CD4-positive, alpha-beta T cell treated with Interferon alpha-2 for 1 hour (primary cell): ENCODE measurements at regions not wholly inside any gene's neighbourhood (a gene's known extent, or its start where the extent isn't known, plus 50 kb on each side); places are given as distances from the start of the nearest gene placed in this dataset.

Experiments
- DNase-seq, 2 donors: peaks; one replicate each; pipeline ENCODE4 v3.0.0-alpha.2; 2020 to 2022

GRCh38 chr20:24098886-24099285 lies 110.3 kb upstream of the GGTLC1 start:
- DNase-seq = no peak

- DNase-seq = no peak
Measured at GRCh38 chr20:24097506-24098245, 109.1 kb upstream of the GGTLC1 start.

- no peak for DNase-seq
Measured at GRCh38 chr20:24096864-24097450, 108.4 kb upstream of the GGTLC1 start.

- no peak for DNase-seq
Measured at GRCh38 chr20:24096264-24096663, 107.7 kb upstream of the GGTLC1 start.

- no peak for DNase-seq
Measured at GRCh38 chr20:24095756-24096155, 107.2 kb upstream of the GGTLC1 start.

GRCh38 chr20:24095303-24095702 lies 106.7 kb upstream of the GGTLC1 start:
- no peak for DNase-seq

- no peak for DNase-seq
Measured at GRCh38 chr20:24089576-24089975, 101.0 kb upstream of the GGTLC1 start.

GRCh38 chr20:24086121-24086520 lies 97.5 kb upstream of the GGTLC1 start:
- DNase-seq = no peak

GRCh38 chr20:24084281-24084680 lies 95.7 kb upstream of the GGTLC1 start:
- DNase-seq = no peak

GRCh38 chr20:24081077-24081476 lies 92.5 kb upstream of the GGTLC1 start:
- no peak for DNase-seq

GRCh38 chr20:24079661-24080412 lies 91.3 kb upstream of the GGTLC1 start:
- no peak for DNase-seq

- DNase-seq = no peak
Measured at GRCh38 chr20:24077145-24077544, 88.6 kb upstream of the GGTLC1 start.

- no peak for DNase-seq
Measured at GRCh38 chr20:24070679-24071078, 82.1 kb upstream of the GGTLC1 start.

GRCh38 chr20:24066076-24066700 lies 77.6 kb upstream of the GGTLC1 start:
- DNase-seq = peak in 1 of 2 donors; percentile 42

- DNase-seq = no peak
Measured at GRCh38 chr20:24064915-24065314, 76.3 kb upstream of the GGTLC1 start.

- no peak for DNase-seq
Measured at GRCh38 chr20:24064092-24064491, 75.5 kb upstream of the GGTLC1 start.

GRCh38 chr20:24063100-24063499 lies 74.5 kb upstream of the GGTLC1 start:
- no peak for DNase-seq

GRCh38 chr20:24060851-24061590 lies 72.4 kb upstream of the GGTLC1 start:
- no peak for DNase-seq

- no peak for DNase-seq
Measured at GRCh38 chr20:24059174-24059573, 70.6 kb upstream of the GGTLC1 start.

GRCh38 chr20:24056491-24056890 lies 67.9 kb upstream of the GGTLC1 start:
- DNase-seq = no peak

GRCh38 chr20:24052599-24053275 lies 64.2 kb upstream of the GGTLC1 start:
- DNase-seq = no peak

GRCh38 chr20:24051160-24051559 lies 62.6 kb upstream of the GGTLC1 start:
- no peak for DNase-seq
